K562 (cell line): ENCODE measurements at regions not wholly inside any gene's neighbourhood (a gene's known extent, or its start where the extent isn't known, plus 50 kb on each side); places are given as distances from the start of the nearest gene placed in this dataset.

Source experiments
- ATAC-seq: fragments of 200-7000 bp; cut with Tn5 transposase; 3 replicates; pipeline ENCODE4 v1.9.1; 2020; ENCODE audit warnings: moderate library complexity
- BruUV-seq: library from RNA; stranded (reverse); fragments of 400-500 nt; replicated peaks from 2 replicates; lab custom pipeline; 2021; lab: Mats Ljungman, UMichigan
- CTCF ChIA-PET: fragments of 300-600 bp; formaldehyde crosslinking; extraction: SDS; loops from one replicate; lab custom pipeline; 2021; ENCODE audit warnings: low intra/inter-chr PET ratio; lab: Yijun Ruan, JAX
- POLR2A ChIA-PET: fragments of 300-600, 350-650 bp; sonication (Branson Sonifier 250); formaldehyde crosslinking; extraction: SDS; loops from one replicate; lab custom pipeline; 2021; ENCODE audit warnings: antibody characterized with exemption, inconsistent platforms; lab: Yijun Ruan, JAX
- DNase-seq, 4 experiments: peaks; one replicate each; pipeline versions ENCODE4 v3.0.0 to v3.0.0-alpha.2; 2011 to 2018; ENCODE audit warnings: low spot score in 3 of 4, mixed read lengths in 3 of 4; ENCODE audit errors: extremely low read depth in 1 of 4
- FAIRE-seq: peaks from 2 replicates; lab custom pipeline; 2011; peaks lifted over from hg19 to GRCh38; lab: Jason Lieb, UNC
- H2AFZ ChIP-seq: 2 replicates; pipeline ENCODE4 v1.6.0; 2011; ENCODE audit warnings: low read depth, low read length, control low read depth, inconsistent platforms
- H3K27ac ChIP-seq: fragments of 200-600 bp; 3 replicates; pipeline ENCODE4 v1.8.0; 2011; ENCODE audit warnings: low read depth, mild to moderate bottlenecking, control low read depth, inconsistent platforms, low read length, moderate library complexity, mixed read lengths; ENCODE audit errors: extremely low read depth
- H3K27me3 ChIP-seq, 2 experiments: fragments of 300-600 bp in 1 of 2; 2 replicates in 1 of 2; 3 replicates in 1 of 2; pipeline versions ENCODE4 v1.6.0 to v1.8.0; 2011; ENCODE audit warnings: inconsistent platforms in 2 of 2, low read length in 2 of 2, mild to moderate bottlenecking in 1 of 2, mixed read lengths in 1 of 2, moderate library complexity in 1 of 2; ENCODE audit not compliant: control insufficient read depth in 2 of 2, insufficient read depth in 2 of 2
- H3K36me3 ChIP-seq: fragments of 300-600 bp; 3 replicates; pipeline ENCODE4 v1.8.0; 2011; ENCODE audit warnings: mild to moderate bottlenecking, low read length, inconsistent platforms; ENCODE audit not compliant: control insufficient read depth, insufficient read depth
- H3K4me1 ChIP-seq, 2 experiments: fragments of 200-600 bp in 1 of 2; replicated peaks in 1 of 2; 2 replicates in 1 of 2; 3 replicates in 1 of 2; pipeline versions ENCODE4 v1.5.1 to v1.8.0; 2011; ENCODE audit warnings: inconsistent platforms in 2 of 2, low read length in 2 of 2, mild to moderate bottlenecking in 1 of 2, mixed read lengths in 1 of 2, moderate library complexity in 1 of 2; ENCODE audit not compliant: control insufficient read depth in 2 of 2, insufficient read depth in 2 of 2
- H3K4me2 ChIP-seq: 2 replicates; pipeline ENCODE4 v1.6.1; 2011; ENCODE audit warnings: low read length, control low read depth, inconsistent platforms, mixed read lengths; ENCODE audit not compliant: insufficient read depth
- H3K4me3 ChIP-seq: fragments of 200-600 bp; sonication (generic), shearing (Covaris generic); 2 replicates; pipeline ENCODE4 v1.5.1; 2016; ENCODE audit warnings: control low read depth, inconsistent platforms
- H3K79me2 ChIP-seq: fragments of 200-600 bp; 3 replicates; pipeline ENCODE4 v1.8.0; 2011; ENCODE audit warnings: low read length, inconsistent platforms; ENCODE audit not compliant: control insufficient read depth, insufficient read depth
- H3K9ac ChIP-seq, 2 experiments: 2 replicates each; pipeline versions ENCODE4 v1.6.0 to v1.6.1; 2011; ENCODE audit warnings: low read depth in 2 of 2, low read length in 2 of 2, control low read depth in 1 of 2, inconsistent platforms in 1 of 2, mild to moderate bottlenecking in 1 of 2, mixed read lengths in 1 of 2; ENCODE audit not compliant: insufficient read depth in 1 of 2
- H3K9me1 ChIP-seq: one replicate; pipeline ENCODE4 v1.6.0; 2011; ENCODE audit warnings: inconsistent platforms, mild to moderate bottlenecking, low read length, moderate library complexity; ENCODE audit not compliant: control insufficient read depth, insufficient read depth
- H3K9me3 ChIP-seq: replicated peaks from 2 replicates; pipeline ENCODE4 v1.5.1; 2011; ENCODE audit warnings: low read depth, low read length, inconsistent platforms; ENCODE audit not compliant: control insufficient read depth, insufficient read depth
- H4K20me1 ChIP-seq: replicated peaks from 2 replicates; pipeline ENCODE4 v1.6.1; 2011; ENCODE audit warnings: low read length, inconsistent platforms, mixed read lengths; ENCODE audit not compliant: control insufficient read depth, insufficient read depth
- BRCA1 ChIP-seq, 2 experiments: fragments of 450-650 bp in 1 of 2; sonication (generic) in 1 of 2; formaldehyde crosslinking in 1 of 2; IDR thresholded peaks; 2 replicates each; pipeline versions ENCODE4 v1.5.0 to v1.6.1; 2017 to 2020; ENCODE audit warnings: mild to moderate bottlenecking in 1 of 2, missing genetic modification reagents in 1 of 2
- DMBX1 ChIP-seq: fragments of 250-450 bp; sonication (Bioruptor Pico); IDR thresholded peaks from 2 replicates; pipeline ENCODE4 v1.8.0; 2022; ENCODE audit warnings: inconsistent platforms, mild to moderate bottlenecking, moderate library complexity, borderline replicate concordance
- FOXK2 ChIP-seq, 2 experiments: fragments of 450-650 bp; IDR thresholded peaks in 1 of 2; conservative IDR thresholded peaks in 1 of 2; 2 replicates each; pipeline ENCODE4 v1.6.1; 2016; ENCODE audit warnings: low read depth in 2 of 2, mild to moderate bottlenecking in 1 of 2
- KLF6 ChIP-seq: fragments of 250-450 bp; sonication (Bioruptor Pico); IDR thresholded peaks from 2 replicates; pipeline ENCODE4 v1.4.0; 2020; ENCODE audit warnings: mild to moderate bottlenecking, moderate library complexity, borderline replicate concordance
- MEF2D ChIP-seq: conservative IDR thresholded peaks from 2 replicates; pipeline ENCODE4 v1.6.1; 2016; ENCODE audit warnings: low read depth, missing genetic modification characterization, missing compliant biosample characterization
- PBX2 ChIP-seq, 2 experiments: IDR thresholded peaks in 1 of 2; conservative IDR thresholded peaks in 1 of 2; 2 replicates each; pipeline ENCODE4 v1.6.1; 2016; ENCODE audit warnings: low read depth in 2 of 2, mild to moderate bottlenecking in 1 of 2, missing compliant biosample characterization in 1 of 2, missing genetic modification characterization in 1 of 2, moderate library complexity in 1 of 2
- PKNOX1 ChIP-seq: fragments of 450-650 bp; IDR thresholded peaks from 2 replicates; pipeline ENCODE4 v1.6.1; 2016
- RB1 ChIP-seq: fragments of 450-650 bp; IDR thresholded peaks from 2 replicates; pipeline ENCODE4 v1.6.1; 2017; ENCODE audit warnings: low read depth, mild to moderate bottlenecking
- SIN3A ChIP-seq, 2 experiments: fragments of 150-350 bp in 1 of 2; IDR thresholded peaks; 2 replicates each; pipeline ENCODE4 v1.6.1; 2011 to 2016; ENCODE audit warnings: borderline replicate concordance in 2 of 2, low read depth in 2 of 2, low read length in 2 of 2, mild to moderate bottlenecking in 2 of 2, moderate library complexity in 2 of 2; ENCODE audit not compliant: control insufficient read depth in 1 of 2
- U2AF2 ChIP-seq: fragments of 200-400 bp; formaldehyde crosslinking; optimal IDR thresholded peaks from 2 replicates; pipeline ENCODE3; 2017; ENCODE audit warnings: low read depth, mild to moderate bottlenecking, low read length
- ZNF584 ChIP-seq: fragments of 200-800 bp; sonication (Bioruptor generic); IDR thresholded peaks from 2 replicates; pipeline ENCODE4 v1.6.1; 2016; ENCODE audit warnings: low read depth, mild to moderate bottlenecking, missing genetic modification characterization, missing compliant biosample characterization
- ZNF76 ChIP-seq: fragments of 250-450 bp; sonication (Bioruptor Pico); IDR thresholded peaks from 2 replicates; pipeline ENCODE4 v1.4.0; 2020; ENCODE audit warnings: mild to moderate bottlenecking, moderate library complexity, borderline replicate concordance
- WGBS: fragments of 100-300 bp; shearing (Covaris generic); methylation state at CpG from one replicate; pipeline ENCODE4 v1.1.6; 2016; ENCODE audit warnings: low coverage, mixed read lengths; ENCODE audit not compliant: insufficient coverage; ENCODE audit errors: missing lambda C conversion rate; 5-methylcytosine and 5-hydroxymethylcytosine counted together
- in situ Hi-C: fragments of 300-500 bp; cut with MboI; formaldehyde crosslinking; loops from 4 replicates; pipeline ENCODE4 v1.15.0; 2018; ENCODE audit warnings: inconsistent platforms, mixed read lengths
- intact Hi-C: fragments of 100-400 bp; cut with micrococcal nuclease; formaldehyde crosslinking; loops from 2 replicates; pipeline ENCODE4 v1.14.2; 2022
- TF ChIP-seq, protein P1 (sequence below): fragments of 250-450 bp; sonication (Bioruptor Pico); IDR thresholded peaks from 2 replicates; pipeline ENCODE4 v1.5.0; 2022; ENCODE audit warnings: mild to moderate bottlenecking
- TF ChIP-seq, protein P2 (sequence below): fragments of 450-650 bp; formaldehyde crosslinking; IDR thresholded peaks from 2 replicates; pipeline ENCODE4 v1.4.0; 2022; ENCODE audit warnings: missing genetic modification characterization

- no peaks in the 10 kb centered on the region for H3K36me3 ChIP-seq
- intact Hi-C loops (no loop called here), in situ Hi-C loops (no loop called here)
- H3K27me3 ChIP-seq: peaks cover 0 to 6% of the 10 kb centered on the region in 2 experiments; a peak in 1 of 5 replicates
- no peaks in the 10 kb centered on the region for H3K9me3 ChIP-seq
- no peak overlapping the region for H3K27ac ChIP-seq
- H3K9me1 ChIP-seq: no peaks in the 10 kb centered on the region
- no peak overlapping the region for H3K9ac ChIP-seq
- FAIRE-seq (no peak), DNase-seq (no peak), ATAC-seq (no peak)
- H4K20me1 ChIP-seq: no peaks in the 10 kb centered on the region
- H3K79me2 ChIP-seq: no peaks in the 10 kb centered on the region
- CTCF ChIA-PET: no interaction called here
- H3K4me3 ChIP-seq: no peak overlapping the region
- BruUV-seq: no TSS peak
- WGBS: 2% methylated on average over 6 of the region's 6 CpGs
- no peak overlapping the region for H2AFZ ChIP-seq
- no peak overlapping the region for H3K4me2 ChIP-seq
- POLR2A ChIA-PET: interaction anchor here (0.7 to 1.1 kb wide), 2 partner anchors 20 to 21 kb away, joined by 3 to 4 read pairs; no protein-coding TSS in a partner anchor
- no peaks in the 10 kb centered on the region for H3K4me1 ChIP-seq
- no peak for TF ChIP-seq ZNF584
- TF ChIP-seq, protein P1, sequence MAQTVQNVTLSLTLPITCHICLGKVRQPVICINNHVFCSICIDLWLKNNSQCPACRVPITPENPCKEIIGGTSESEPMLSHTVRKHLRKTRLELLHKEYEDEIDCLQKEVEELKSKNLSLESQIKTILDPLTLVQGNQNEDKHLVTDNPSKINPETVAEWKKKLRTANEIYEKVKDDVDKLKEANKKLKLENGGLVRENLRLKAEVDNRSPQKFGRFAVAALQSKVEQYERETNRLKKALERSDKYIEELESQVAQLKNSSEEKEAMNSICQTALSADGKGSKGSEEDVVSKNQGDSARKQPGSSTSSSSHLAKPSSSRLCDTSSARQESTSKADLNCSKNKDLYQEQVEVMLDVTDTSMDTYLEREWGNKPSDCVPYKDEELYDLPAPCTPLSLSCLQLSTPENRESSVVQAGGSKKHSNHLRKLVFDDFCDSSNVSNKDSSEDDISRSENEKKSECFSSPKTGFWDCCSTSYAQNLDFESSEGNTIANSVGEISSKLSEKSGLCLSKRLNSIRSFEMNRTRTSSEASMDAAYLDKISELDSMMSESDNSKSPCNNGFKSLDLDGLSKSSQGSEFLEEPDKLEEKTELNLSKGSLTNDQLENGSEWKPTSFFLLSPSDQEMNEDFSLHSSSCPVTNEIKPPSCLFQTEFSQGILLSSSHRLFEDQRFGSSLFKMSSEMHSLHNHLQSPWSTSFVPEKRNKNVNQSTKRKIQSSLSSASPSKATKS (CRISPR knock-in tag): no peak
- TF ChIP-seq DMBX1 (CRISPR knock-in tag): no peak
- no peak for TF ChIP-seq BRCA1 (IDR thresholded peaks at IDR 0.05)
- TF ChIP-seq BRCA1 (CRISPR knock-in tag; IDR thresholded peaks at IDR 0.05): no peak
- TF ChIP-seq SIN3A (IDR thresholded peaks at IDR 0.05; ENCODE audit: borderline replicate concordance in 2 of 2, control insufficient read depth in 1 of 2, low read depth in 2 of 2, low read length in 2 of 2): no peak
- no peak for TF ChIP-seq KLF6
- TF ChIP-seq, protein P2, sequence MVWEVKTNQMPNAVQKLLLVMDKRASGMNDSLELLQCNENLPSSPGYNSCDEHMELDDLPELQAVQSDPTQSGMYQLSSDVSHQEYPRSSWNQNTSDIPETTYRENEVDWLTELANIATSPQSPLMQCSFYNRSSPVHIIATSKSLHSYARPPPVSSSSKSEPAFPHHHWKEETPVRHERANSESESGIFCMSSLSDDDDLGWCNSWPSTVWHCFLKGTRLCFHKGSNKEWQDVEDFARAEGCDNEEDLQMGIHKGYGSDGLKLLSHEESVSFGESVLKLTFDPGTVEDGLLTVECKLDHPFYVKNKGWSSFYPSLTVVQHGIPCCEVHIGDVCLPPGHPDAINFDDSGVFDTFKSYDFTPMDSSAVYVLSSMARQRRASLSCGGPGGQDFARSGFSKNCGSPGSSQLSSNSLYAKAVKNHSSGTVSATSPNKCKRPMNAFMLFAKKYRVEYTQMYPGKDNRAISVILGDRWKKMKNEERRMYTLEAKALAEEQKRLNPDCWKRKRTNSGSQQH (CRISPR knock-in tag): no peak
- TF ChIP-seq PBX2 (CRISPR knock-in tag; IDR thresholded peaks at IDR 0.05; ENCODE audit: low read depth): no peak
- no peak for TF ChIP-seq PBX2 (tag; conservative IDR thresholded peaks at IDR 0.05; ENCODE audit: low read depth)
- TF ChIP-seq RB1: no peak
- TF ChIP-seq FOXK2 (conservative IDR thresholded peaks at IDR 0.05 in 1 of 2, IDR thresholded peaks at IDR 0.05 in 1 of 2; ENCODE audit: low read depth in 2 of 2): no peak
- TF ChIP-seq ZNF76 (CRISPR knock-in tag): no peak
- TF ChIP-seq MEF2D: no peak
- TF ChIP-seq PKNOX1: no peak
- TF ChIP-seq U2AF2: no peak
These were observed 53.7 kb upstream of the NPAS2 start for GRCh38 chr2:100766256-100766655.
